Thyroid gland (tissue), 4 donors: ENCODE measurements at regions not wholly inside any gene's neighbourhood (a gene's known extent, or its start where the extent isn't known, plus 50 kb on each side); places are given as distances from the start of the nearest gene placed in this dataset.

Experiments
- POLR2A ChIP-seq, 2 donors: fragments of 450-650 bp; IDR thresholded peaks; one replicate each; pipeline ENCODE4 v1.6.1; 2017; ENCODE audit warnings: antibody characterized with exemption in 2 of 2, mild to moderate bottlenecking in 2 of 2, moderate library complexity in 1 of 2
- TF ChIP-seq, protein P1 (sequence below), 6 experiments: fragments of 200-600 bp in 3 of 6; fragments of 450-650 bp in 3 of 6; sonication (generic) in 3 of 6; IDR thresholded peaks; one replicate each; pipeline ENCODE4 v1.5.1; 2016 to 2019; ENCODE audit warnings: antibody characterized with exemption in 6 of 6, mild to moderate bottlenecking in 2 of 6, inconsistent platforms in 1 of 6, moderate library complexity in 1 of 6

DNA sequence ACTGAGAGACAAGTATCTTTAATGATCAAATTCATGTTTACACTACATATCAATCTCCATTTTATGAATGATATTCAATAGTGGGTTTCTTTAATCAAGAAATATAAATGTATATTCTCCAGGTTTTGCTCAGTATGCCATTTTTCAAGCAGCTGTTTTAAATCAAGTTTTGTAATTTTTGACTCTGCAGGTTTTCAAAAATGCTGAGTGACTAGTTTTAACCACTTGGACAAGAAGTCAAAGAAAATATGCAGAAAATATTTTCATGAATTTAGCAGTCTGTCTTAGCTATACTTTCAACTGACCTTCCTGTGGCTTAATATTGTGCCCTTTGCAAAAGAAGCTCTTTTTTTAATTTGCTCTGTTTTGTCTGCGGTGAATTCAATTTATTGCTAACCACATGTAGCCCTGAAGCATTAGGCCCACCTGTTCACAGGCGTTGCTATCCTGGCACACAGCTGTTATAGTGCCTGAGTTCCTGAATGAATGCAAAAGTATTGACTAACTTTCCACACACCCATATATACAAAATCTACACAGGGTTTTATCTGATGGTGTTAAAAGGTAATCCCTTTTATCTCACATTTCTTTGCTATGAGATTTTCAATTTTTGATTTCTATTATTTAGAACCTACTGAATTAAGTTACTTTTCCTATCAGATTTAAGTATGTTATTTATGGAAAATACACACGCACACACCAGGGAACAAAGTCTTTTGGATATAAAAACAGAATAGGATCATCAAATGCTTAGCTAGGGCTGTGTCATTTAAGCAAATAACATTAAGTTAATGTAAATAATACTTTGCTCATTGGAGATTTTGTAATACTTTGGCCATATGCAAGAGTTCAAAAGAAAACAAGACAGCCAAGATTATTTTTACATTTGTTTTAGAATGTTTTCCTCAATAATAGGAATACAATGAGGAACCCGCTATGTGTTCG lies 1166.1 kb upstream of the GBE1 start:
- no peak for TF ChIP-seq POLR2A (IDR thresholded peaks at IDR 0.05)
- TF ChIP-seq, protein P1, sequence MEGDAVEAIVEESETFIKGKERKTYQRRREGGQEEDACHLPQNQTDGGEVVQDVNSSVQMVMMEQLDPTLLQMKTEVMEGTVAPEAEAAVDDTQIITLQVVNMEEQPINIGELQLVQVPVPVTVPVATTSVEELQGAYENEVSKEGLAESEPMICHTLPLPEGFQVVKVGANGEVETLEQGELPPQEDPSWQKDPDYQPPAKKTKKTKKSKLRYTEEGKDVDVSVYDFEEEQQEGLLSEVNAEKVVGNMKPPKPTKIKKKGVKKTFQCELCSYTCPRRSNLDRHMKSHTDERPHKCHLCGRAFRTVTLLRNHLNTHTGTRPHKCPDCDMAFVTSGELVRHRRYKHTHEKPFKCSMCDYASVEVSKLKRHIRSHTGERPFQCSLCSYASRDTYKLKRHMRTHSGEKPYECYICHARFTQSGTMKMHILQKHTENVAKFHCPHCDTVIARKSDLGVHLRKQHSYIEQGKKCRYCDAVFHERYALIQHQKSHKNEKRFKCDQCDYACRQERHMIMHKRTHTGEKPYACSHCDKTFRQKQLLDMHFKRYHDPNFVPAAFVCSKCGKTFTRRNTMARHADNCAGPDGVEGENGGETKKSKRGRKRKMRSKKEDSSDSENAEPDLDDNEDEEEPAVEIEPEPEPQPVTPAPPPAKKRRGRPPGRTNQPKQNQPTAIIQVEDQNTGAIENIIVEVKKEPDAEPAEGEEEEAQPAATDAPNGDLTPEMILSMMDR (IDR thresholded peaks at IDR 0.05): no peak
